ENCODE measurements at regions not wholly inside any gene's neighbourhood (a gene's known extent, or its start where the extent isn't known, plus 50 kb on each side); places are given as distances from the start of the nearest gene placed in this dataset.

GRCh38 chr10:8314486-8314885, 260.0 kb downstream of the GATA3 start:
- dilution Hi-C loops (cut with MboI; ENCODE audit: extremely low pct_ligation_motif_present, low sequenced_read_pairs): no loop called here
- TF ChIP-seq CTCF (optimal IDR thresholded peaks at IDR 0.05 in 1 of 3, IDR thresholded peaks at IDR 0.05 in 1 of 3, conservative IDR thresholded peaks at IDR 0.05 in 1 of 3; ENCODE audit: extremely low read depth in 1 of 3, insufficient read depth in 2 of 3, low read length in 3 of 3) (no peak), EZH2 (IDR thresholded peaks at IDR 0.05; ENCODE audit: low read length) (no peak)
- Histone ChIP-seq H3K36me3 (ENCODE audit: control insufficient read depth in 2 of 2, extremely low read depth in 1 of 2, insufficient read depth in 2 of 2, low read length in 2 of 2) (no peaks in the 10 kb centered on the region), H3K4me3 (ENCODE audit: control insufficient read depth in 2 of 3, extremely low read depth in 1 of 3, insufficient read depth in 2 of 3, low read depth in 1 of 3, low read length in 3 of 3) (no peak overlapping the region), H3K4me1 (ENCODE audit: control insufficient read depth, extremely low read depth, insufficient read depth, low read length) (no peaks in the 10 kb centered on the region), H3K27me3 (ENCODE audit: control insufficient read depth, extremely low read depth, insufficient read depth, low read length) (no peaks in the 10 kb centered on the region), H3K79me2 (ENCODE audit: control insufficient read depth, insufficient read depth, low read length) (no peaks in the 10 kb centered on the region), H3K4me2 (ENCODE audit: control insufficient read depth, extremely low read depth, insufficient read depth, low read depth, low read length) (no peak overlapping the region), H3K9ac (ENCODE audit: control insufficient read depth, extremely low read depth, insufficient read depth, low read length) (no peak overlapping the region), H2AFZ (ENCODE audit: control insufficient read depth, low read length) (no peak overlapping the region), H3K9me3 (ENCODE audit: control insufficient read depth, low read depth, low read length) (no peaks in the 10 kb centered on the region), H3K27ac (ENCODE audit: control insufficient read depth, insufficient read depth, low read length) (no peak overlapping the region), H4K20me1 (ENCODE audit: control insufficient read depth, extremely low read depth, insufficient read depth, low read length) (no peaks in the 10 kb centered on the region), H3K9me1 (ENCODE audit: control insufficient read depth, extremely low read depth, insufficient read depth, low read length) (no peaks in the 10 kb centered on the region)
- FAIRE-seq: no peak
- no peak for DNase-seq (ENCODE audit: low read depth, low spot score)

GRCh38 chr10:8315619-8316021, 261.1 kb downstream of the GATA3 start:
- Histone ChIP-seq H3K36me3 (ENCODE audit: control insufficient read depth in 2 of 2, extremely low read depth in 1 of 2, insufficient read depth in 2 of 2, low read length in 2 of 2) (no peaks in the 10 kb centered on the region), H3K4me2 (ENCODE audit: control insufficient read depth, extremely low read depth, insufficient read depth, low read depth, low read length) (no peak overlapping the region), H3K27ac (ENCODE audit: control insufficient read depth, insufficient read depth, low read length) (no peak overlapping the region), H3K79me2 (ENCODE audit: control insufficient read depth, insufficient read depth, low read length) (no peaks in the 10 kb centered on the region), H3K4me1 (ENCODE audit: control insufficient read depth, extremely low read depth, insufficient read depth, low read length) (no peaks in the 10 kb centered on the region), H3K4me3 (ENCODE audit: control insufficient read depth in 2 of 3, extremely low read depth in 1 of 3, insufficient read depth in 2 of 3, low read depth in 1 of 3, low read length in 3 of 3) (no peak overlapping the region), H3K9me1 (ENCODE audit: control insufficient read depth, extremely low read depth, insufficient read depth, low read length) (no peaks in the 10 kb centered on the region), H3K9ac (ENCODE audit: control insufficient read depth, extremely low read depth, insufficient read depth, low read length) (no peak overlapping the region), H4K20me1 (ENCODE audit: control insufficient read depth, extremely low read depth, insufficient read depth, low read length) (no peaks in the 10 kb centered on the region), H3K9me3 (ENCODE audit: control insufficient read depth, low read depth, low read length) (no peaks in the 10 kb centered on the region), H2AFZ (ENCODE audit: control insufficient read depth, low read length) (no peak overlapping the region), H3K27me3 (ENCODE audit: control insufficient read depth, extremely low read depth, insufficient read depth, low read length) (no peaks in the 10 kb centered on the region)
- dilution Hi-C loops (cut with MboI; ENCODE audit: extremely low pct_ligation_motif_present, low sequenced_read_pairs): no loop called here
- no peak for FAIRE-seq
- TF ChIP-seq CTCF (optimal IDR thresholded peaks at IDR 0.05 in 1 of 3, IDR thresholded peaks at IDR 0.05 in 1 of 3, conservative IDR thresholded peaks at IDR 0.05 in 1 of 3; ENCODE audit: extremely low read depth in 1 of 3, insufficient read depth in 2 of 3, low read length in 3 of 3): no peak
- no peak for TF ChIP-seq EZH2 (IDR thresholded peaks at IDR 0.05; ENCODE audit: low read length)
- DNase-seq (ENCODE audit: low read depth, low spot score): no peak
